ENCODE measurements at regions not wholly inside any gene's neighbourhood (a gene's known extent, or its start where the extent isn't known, plus 50 kb on each side); places are given as distances from the start of the nearest gene placed in this dataset.

- DNase-seq (ENCODE audit: low read depth), result no peak
- TF ChIP-seq CTCF (IDR thresholded peaks at IDR 0.05; ENCODE audit: low read depth, low read length, missing control alignments), result no peak
Measured at GRCh38 chrX:16476009-16476408, 173.9 kb upstream of the S100G start.

GRCh38 chrX:16476692-16477091 is 173.3 kb upstream of the S100G start:
- no peak for DNase-seq (ENCODE audit: low read depth)
- TF ChIP-seq CTCF (IDR thresholded peaks at IDR 0.05; ENCODE audit: low read depth, low read length, missing control alignments), result no peak
- H3K4me3 ChIP-seq (ENCODE audit: low read depth, low read length), result no peak overlapping the region

More at GRCh38 chrX:16476009-16476408, 173.9 kb upstream of the S100G start:
- no peak overlapping the region for H3K4me3 ChIP-seq (ENCODE audit: low read depth, low read length)

GRCh38 chrX:16479206-16479869 is 170.6 kb upstream of the S100G start:
- DNase-seq (ENCODE audit: low read depth), result no peak
- no peak for TF ChIP-seq CTCF (IDR thresholded peaks at IDR 0.05; ENCODE audit: low read depth, low read length, missing control alignments)
- H3K4me3 ChIP-seq (ENCODE audit: low read depth, low read length), result no peak overlapping the region

- H3K4me3 ChIP-seq (ENCODE audit: low read depth, low read length), result no peak overlapping the region
- TF ChIP-seq CTCF (IDR thresholded peaks at IDR 0.05; ENCODE audit: low read depth, low read length, missing control alignments), result no peak
- no peak for DNase-seq (ENCODE audit: low read depth)
Measured at GRCh38 chrX:16480049-16480448, 169.9 kb upstream of the S100G start.

- DNase-seq (ENCODE audit: low read depth), result no peak
- TF ChIP-seq CTCF (IDR thresholded peaks at IDR 0.05; ENCODE audit: low read depth, low read length, missing control alignments), result no peak
- no peak overlapping the region for H3K4me3 ChIP-seq (ENCODE audit: low read depth, low read length)
Measured at GRCh38 chrX:16484338-16484737, 165.6 kb upstream of the S100G start.

- no peak for TF ChIP-seq CTCF (IDR thresholded peaks at IDR 0.05; ENCODE audit: low read depth, low read length, missing control alignments)
- H3K4me3 ChIP-seq (ENCODE audit: low read depth, low read length), result no peak overlapping the region
- DNase-seq (ENCODE audit: low read depth), result no peak
Measured at GRCh38 chrX:16487620-16488385, 162.2 kb upstream of the S100G start.
